GM18498 (cell line): ENCODE measurements at regions not wholly inside any gene's neighbourhood (a gene's known extent, or its start where the extent isn't known, plus 50 kb on each side); places are given as distances from the start of the nearest gene placed in this dataset.
"Not testable (repeated sequence)": the region's sequence is repeated elsewhere in the genome, so short reads cannot be mapped to it uniquely, and the experiment has no call there.

ENCODE experiments used
- ATAC-seq: cut with Tn5 transposase; IDR thresholded peaks from one replicate; pipeline ENCODE4 v1.9.1; 2021; ENCODE audit warnings: mild to moderate bottlenecking, moderate library complexity; ENCODE audit not compliant: unreplicated experiment

DNA sequence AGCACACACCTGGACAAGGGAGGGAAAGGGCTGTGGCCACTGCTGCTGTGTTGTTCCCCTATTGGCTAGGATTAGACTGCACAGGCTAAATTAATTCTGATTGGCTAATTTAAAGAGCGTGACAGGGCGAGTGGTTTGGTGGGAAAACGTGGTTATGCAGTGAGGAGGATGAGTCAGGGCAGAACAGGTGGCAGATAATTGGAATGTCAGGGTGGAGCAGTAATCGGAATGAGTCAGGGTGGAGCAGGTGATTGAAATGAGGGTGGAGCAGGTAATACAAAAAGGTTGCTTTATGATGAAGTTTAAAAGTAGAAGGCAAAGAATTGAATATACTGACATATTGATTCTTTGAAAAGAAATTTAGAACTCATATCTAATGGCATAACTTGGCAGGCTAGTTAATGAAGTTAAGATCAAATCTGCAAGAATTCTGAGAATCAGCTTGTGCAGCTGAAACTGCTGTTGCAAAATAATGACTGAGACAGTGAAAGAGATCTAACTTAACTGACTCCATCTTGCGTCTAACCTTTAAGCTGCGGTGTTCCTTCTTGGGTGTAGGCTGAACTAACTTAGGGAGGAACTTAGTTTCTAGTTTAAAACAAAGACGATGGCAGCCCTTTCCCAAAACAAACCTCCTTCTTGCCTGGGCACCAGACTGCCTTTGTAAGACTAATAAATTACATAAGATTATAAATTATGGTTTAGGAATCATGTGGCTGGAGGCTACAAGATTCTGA, 174.3 kb downstream of the UTP18 start:
- ATAC-seq: no peak

DNA sequence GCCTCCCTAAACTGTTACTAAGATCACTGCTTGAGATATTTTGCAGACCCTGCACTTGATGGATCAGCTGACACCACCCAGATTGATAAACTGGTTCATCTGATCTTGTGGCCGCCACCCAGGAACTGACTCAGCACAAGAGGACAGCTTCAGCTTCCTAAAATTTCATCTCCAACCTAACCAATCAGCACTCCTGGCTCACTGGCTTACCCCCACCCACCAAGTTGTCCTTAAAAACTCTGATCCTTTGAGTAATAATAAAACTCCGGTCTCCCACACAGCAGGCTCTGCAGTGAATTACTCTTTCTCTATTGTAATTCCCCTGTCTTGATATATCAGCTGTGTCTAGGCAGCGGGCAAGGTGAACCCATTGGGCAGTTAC, 174.8 kb downstream of the UTP18 start:
- no peak for ATAC-seq

DNA sequence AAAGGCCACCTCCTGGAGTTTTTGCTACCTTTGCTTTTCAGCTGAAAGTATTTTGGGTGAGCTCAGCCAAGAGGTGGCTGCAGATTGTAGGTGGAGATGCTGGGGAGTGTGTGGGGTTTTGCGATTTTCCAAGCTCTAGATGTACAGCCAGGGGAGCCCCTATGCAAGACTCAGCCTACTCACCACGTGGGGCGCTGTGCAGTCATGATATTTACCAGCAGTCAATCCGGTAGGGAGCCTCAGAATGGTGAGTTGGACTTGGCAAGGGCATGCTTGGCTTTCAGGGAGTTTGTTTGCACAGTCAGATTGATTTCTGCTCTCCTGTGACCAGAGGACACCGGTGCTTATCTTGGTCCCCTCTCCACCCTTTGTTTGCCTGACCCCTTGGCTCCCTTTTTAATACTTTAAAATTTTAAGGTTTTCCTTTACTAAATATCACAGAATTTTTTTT, 175.3 kb downstream of the UTP18 start:
- no peak for ATAC-seq

DNA sequence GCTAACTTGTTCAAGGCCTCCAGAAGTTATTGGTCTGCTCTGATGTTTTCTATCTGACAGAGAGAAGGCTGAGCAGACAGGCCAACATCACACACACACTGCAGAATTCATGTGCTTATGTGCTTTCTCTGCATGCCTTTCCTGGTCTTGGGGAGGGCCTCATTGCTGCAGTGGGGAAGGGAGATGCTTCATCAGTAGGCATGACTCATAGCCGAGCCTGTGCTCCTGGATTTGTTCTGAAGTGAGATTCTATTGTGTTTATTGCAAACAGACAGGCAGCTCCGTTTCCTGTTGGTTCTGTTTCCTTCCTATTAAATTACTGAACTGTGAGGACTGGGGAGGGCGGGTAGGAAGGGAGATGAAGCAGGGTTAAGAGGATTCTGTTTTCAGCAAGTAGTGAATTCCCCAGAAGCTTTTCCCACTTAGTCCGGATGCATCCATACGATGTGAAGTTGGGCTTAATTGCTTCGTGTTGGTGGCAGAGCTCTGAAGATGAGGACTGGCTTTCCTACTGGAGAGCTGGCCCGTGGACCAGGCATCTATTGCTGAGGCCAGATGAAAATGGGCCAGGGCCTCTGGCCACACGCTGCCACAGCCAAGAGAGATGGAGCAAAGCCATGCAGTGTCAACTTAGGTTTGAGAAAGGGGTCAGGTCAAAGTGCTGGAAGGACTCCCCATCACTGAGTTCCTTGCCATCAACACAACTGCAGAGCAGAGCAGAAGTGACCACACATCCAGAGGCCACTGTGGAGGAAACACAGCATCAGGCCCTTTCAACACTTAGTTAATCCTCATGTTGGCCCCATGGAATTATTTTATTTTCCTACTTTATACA, 179.3 kb downstream of the UTP18 start:
- ATAC-seq: no peak

DNA sequence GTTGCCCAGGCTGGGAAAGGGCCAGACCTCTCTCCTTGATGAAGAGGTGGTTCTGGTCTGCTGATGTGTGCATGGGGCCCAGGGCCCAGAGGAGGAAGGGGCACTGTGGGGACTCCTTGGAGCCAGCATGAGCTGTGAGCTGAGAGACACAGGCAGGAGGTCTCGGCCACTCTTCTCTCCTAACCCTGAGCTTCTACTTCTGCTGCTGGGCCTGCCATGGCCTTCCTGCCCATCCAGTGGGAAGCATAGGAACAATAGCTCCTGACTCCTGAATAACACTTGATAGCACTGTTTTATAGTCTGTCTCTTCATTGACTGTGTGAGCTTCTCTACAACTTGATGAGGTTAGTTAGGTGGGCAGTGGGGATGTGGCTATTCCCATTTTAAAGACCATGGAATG, 181.1 kb downstream of the UTP18 start:
- no peak for ATAC-seq

DNA sequence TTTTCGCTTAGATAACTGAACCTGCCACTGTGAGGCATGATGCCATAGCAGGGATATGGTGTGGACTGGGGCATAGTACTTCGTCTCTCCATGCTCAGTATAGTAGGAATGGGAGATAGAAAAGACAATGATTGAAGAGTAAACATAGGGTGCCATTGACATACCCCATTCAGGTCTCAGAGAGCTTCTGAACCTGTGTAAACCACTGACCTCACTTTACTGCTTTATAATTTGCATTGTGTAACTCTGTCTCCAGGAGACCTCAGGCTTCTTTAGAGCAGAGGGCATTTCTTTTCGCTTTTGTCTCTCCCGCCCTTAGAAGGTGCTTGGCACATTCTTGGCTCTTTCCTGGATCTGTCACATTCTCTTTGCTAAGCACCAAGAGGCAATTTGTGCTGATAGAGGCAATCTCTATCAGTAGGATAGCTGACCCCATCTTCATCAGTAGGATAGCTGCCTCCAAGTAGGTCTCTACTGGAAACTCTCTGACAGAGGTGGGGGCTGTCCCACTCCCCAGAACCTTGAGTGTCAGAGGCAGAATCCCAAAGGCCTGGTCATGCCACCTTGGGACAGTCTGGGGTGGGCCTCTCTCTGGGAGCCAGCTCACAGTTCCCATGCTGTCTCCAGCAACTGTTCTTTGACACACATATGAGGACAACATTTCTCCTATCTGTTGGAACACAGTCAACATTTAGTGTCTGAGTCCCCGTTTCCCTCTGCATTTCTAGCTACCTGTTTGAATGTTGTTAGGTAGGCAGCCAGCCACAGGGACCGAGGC, 181.9 kb downstream of the UTP18 start:
- no peak for ATAC-seq

DNA sequence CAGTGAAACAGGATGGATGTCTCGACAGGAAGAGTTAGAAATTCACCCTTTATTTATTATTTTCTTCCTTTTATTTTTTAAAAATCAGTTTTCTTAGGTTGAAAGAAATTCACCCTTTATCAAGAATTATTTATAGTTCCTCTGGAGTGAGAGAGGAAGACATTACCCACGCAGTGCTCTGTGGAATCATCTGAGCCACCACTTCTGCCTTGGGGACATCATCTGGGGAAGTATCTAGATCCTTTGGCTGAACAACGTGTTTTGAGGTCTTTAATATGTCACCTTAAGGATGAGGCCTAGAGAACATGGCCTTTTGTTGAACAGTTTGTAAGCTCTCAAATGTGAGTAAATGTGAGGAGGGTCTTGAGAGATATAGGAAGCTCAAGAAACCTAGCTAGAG, 183.3 kb downstream of the UTP18 start:
- ATAC-seq: no peak

DNA sequence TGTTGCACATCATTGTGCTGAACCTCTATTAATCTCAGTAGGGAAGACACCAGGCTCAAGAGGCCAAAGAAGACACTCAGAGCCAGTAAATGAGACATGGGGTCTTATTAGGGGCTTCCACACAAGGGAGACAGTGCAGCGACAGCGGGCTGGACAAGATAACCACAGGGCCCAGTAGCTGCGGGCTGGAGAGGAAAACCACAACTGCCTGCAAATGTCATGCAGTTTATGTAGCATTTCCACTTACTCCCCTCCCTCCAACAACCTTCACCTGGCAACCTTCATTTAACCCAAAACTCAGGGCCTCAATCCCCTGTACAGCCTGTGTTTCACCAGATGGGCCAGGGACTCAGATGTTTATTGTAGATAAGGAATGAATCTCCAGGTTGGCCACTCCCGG, 185.6 kb downstream of the UTP18 start:
- ATAC-seq: no peak

DNA sequence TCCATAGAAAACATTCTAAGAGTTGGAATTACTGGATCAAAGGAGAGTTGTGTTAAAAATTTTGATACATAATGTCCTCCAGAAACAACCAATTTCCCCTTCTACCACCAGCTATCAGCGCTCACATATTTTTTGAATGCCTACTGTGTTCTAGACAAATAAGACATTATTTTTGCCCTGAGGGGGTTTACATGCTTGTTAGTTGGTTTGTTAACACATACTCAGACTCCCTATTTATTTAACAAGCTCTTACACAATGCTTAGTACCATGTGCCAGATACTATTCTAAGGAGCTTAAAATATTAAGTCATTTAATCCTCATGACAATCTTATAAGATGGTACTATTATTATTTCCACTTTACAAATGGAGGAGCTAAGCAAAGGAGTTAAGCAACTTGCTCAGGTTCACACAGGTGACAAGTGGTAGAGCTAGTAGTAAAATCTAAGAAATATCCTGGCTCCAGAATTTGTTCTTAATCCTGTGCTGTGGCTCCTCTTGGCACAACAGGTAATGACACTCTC, 194.2 kb downstream of the UTP18 start:
- no peak for ATAC-seq

DNA sequence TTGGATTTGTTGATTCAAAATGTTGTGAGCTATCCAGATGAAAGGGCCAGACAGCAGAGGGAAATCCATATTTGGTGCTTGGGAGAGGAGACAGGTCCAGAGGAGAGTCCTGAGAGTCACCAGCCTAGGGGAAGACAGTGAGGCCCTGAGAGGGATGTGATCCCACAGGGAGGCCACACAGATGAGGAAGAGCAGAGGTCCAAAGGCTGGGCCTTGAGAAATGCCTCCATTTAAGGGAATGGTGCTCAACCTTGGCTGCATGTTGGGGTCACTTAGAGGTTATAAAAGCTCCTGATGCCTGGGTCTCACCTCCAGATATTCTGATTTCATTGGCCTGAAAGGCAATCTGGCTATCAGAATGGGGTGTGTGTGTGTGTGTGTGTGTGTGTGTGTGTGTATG, 194.9 kb downstream of the UTP18 start:
- ATAC-seq: no peak

DNA sequence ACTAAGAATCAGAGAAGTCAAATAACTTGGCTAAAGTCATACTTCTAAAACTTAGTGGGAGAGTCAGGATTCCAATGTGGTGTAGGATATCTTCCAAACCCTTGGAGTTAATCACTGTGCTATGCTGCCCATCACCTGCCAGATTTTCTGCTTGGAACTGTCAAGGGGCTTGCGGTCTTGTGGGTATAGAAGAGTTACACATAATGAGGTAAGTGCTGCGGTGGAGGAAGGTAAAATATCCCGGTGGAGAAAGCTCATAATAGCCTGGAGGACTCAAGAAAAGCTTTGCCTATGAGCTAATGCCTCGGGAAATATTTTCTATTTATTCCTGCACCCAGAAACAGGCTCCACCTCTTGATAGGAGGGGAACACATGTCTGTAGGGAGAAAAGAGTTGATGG, 195.6 kb downstream of the UTP18 start:
- ATAC-seq: no peak

DNA sequence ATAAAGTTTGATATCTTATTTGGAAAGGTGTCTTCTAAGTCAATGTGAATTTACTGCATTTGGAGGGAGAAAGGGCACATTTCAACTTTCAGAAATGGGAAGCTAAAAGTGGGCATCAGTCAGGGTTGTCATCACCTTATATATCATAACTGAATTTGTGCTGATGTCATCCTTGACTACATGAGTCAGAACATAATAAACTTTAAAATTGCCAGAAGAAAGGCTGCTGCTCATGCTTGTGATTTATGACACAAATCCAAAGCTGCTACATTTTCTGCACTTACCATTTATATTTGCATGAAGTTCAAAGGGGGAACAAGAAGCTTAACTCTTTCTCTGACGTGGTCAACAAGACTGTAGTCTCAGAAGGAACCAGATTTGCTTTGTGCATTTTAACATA, 196.6 kb downstream of the UTP18 start:
- ATAC-seq: no peak

DNA sequence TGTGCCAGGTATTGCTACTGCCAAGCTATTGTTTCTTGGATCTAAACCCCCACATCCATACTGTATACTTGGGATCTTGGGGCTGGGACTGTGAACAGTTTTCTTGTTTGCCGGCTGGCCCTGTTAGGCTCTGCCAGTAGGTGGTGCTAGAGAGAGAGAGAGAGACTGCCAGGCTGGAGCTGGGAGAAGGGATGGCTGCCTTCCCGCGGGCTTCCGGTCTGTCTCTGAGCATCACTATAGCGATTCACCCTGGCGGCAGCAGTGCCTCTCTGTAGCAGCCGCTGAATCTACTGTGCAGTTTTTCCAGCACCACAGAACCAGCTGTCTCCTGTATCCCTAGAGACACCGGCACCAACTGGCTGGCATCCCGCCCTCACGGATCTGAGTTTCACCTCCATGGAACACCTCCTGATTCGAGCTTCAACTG, 201.2 kb downstream of the UTP18 start:
- peak; percentile 62 for ATAC-seq

DNA sequence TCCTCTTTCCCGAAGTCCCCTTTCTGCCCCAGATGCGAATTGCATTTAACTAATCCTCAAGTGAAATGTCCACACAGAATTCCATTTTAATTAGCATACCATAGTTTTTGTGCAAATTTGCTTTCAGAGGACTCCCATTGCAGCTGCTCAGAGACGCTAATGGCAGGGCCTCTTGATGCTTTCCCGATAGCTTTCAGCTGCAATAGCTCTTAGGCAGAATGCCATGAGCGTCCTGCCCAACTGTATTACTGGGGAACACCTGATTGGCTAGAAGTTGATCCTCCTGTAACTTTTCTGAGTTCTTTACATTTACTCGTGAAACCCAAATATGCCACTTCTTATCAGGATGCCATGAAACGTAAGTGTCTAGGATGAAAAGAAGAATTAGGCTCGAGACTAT, 203.0 kb downstream of the UTP18 start:
- no peak for ATAC-seq

DNA sequence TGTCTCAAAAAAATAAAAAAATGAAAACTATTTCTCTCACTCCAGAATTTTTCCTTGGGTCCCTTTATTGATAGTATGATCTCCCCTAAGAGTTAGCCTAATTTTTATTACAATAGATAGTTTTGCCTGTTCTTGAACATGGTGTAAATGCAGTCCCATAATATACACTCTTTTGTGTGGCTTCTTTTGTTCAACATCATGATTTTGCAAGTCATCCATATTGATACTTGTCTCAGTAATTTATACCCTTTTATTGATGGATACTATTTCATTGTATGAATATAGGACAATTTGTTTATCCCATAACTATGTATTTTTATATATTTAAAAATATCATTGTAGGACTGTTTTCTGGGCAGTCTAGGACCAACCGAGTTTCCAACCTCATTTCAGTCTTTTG, 207.0 kb downstream of the UTP18 start:
- ATAC-seq: no peak

DNA sequence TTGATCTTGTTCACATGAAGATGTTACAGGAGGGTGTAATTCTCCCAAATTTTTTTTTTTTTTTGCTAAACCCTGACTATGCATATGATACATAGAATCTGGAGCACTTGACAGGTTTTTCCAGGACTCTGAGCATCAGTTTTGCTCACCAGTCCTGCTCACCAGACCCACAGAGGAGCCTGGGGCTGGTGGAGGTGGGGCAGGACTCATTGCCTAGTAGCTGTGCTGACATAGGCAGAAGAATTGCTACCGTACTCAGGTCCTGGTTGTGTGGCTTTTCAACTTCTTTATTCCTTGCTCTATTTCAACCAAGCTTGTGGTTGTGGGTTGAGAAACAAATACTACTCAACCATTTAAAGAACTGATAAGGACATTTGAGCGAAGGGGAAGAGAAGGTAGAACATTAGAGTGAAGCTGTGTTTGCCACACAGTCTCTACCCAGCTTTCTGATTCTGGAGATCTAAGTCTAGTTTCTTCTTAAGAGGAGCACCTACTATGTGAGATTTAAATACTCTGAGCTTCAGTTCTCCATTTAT, 212.4 kb downstream of the UTP18 start:
- no peak for ATAC-seq

DNA sequence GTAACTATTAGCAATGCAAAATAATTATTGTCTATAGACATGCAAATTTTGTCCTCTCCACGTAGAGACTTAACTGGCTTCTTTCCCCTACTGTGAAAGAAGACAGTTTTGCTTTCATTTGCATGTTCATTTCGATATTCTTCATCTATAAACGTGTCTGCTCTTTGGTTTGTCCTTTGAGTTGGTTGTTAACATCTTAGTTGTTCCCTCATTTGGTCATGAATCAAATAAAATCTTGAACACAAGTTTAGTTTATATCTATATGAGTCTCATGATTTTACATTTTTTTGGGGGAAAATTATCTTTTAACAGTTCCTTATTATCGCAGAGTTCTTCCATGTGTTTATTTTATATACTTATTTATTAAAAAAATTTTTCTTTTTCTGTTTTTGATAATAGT, 214.4 kb downstream of the UTP18 start:
- no peak for ATAC-seq

DNA sequence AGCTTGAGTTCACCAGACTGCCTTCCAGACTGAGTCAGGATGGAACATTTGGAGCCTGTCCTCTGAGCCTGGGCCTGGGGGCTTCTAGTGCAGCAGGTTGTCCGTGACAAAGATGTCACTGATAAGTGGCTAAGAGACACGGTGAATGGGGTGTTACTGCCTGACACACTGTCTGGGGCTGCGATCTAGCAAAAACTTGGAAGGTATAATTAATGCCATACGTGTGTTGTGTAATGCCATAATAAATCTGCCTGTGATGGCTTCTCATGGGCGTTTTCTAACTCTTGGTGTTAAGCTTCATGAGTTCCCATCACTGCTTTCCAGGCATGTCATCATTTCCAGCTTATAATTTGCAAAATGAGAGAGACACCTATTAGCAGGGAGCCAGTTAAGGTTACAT, 215.4 kb downstream of the UTP18 start:
- no peak for ATAC-seq

DNA sequence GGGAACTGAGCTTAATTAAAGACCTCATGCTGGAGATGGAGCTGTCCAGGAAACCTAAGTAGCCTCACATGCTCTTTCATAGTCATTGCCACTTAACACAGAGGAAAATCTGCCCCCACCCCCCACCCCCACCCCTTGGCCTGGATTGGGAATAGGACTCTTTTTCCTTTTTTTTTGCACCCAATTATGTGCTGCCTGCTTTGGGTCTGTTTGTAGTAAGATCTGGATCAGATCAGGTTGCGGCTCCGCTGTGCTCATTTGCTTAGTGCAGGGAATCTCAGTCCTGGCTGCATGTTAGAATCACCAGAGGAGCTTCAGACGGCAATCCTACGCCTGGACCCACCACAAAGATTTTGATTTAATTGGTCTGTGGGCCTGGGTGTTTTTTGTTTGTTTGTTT, 219.0 kb downstream of the UTP18 start:
- ATAC-seq: no peak

DNA sequence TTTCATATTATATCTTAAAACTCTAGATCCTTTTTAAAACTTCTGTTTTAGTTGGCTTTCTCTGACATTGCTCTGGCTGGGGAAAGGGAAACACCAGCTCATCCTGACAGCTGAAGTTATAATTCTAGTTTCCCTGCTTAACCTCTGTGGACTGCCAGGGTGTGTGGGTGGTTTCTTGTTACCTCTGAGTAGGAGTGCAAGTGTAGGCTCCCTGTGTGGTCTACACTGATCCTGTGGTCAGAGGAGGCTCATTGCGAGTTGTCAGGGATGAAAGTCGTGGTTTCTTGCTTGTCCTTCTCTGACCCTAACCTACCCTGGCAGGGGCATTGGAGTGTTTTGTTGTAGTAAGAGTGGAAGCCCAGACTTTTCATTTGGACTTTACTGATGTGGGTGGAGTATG, 221.0 kb downstream of the UTP18 start:
- ATAC-seq: no peak

DNA sequence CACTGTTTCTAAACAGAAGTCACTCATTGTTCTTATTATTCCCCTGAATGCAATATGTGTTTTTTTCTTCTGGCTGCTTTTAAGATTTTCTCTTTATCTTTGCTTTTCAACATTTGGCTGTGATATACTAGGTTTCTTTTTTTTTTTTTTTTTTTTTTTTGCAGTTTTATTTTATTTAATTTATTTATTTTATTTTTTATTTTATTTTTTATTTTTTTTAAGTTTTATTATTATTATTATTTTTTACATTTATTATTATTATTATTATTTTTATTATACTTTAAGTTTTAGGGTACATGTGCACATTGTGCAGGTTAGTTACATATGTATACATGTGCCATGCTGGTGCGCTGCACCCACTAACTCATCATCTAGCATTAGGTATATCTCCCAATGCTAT, 221.9 kb downstream of the UTP18 start:
- ATAC-seq: not testable (repeated sequence)
